OCI-LY7 (cell line): ENCODE measurements at regions not wholly inside any gene's neighbourhood (a gene's known extent, or its start where the extent isn't known, plus 50 kb on each side); places are given as distances from the start of the nearest gene placed in this dataset.

Experiments
- CTCF ChIP-seq: fragments of 200-600 bp; sonication (generic); conservative IDR thresholded peaks from 2 replicates; pipeline ENCODE4 v1.5.1; 2014; ENCODE audit warnings: mild to moderate bottlenecking, antibody characterized with exemption, low read length, moderate library complexity, mixed read lengths
- EZH2phosphoT487 ChIP-seq: fragments of 200-600 bp; sonication (generic); IDR thresholded peaks from 2 replicates; pipeline ENCODE4 v1.6.1; 2018; ENCODE audit warnings: low read depth, borderline replicate concordance, mild to moderate bottlenecking, mixed run types, antibody characterized with exemption, low read length, moderate library complexity, mixed read lengths

GRCh38 chr11:109096266-109096665 lies 325.7 kb upstream of the C11orf87 start:
- no peak for TF ChIP-seq CTCF
- TF ChIP-seq EZH2phosphoT487: no peak
